Pulmonary artery endothelial cell (primary cell): ENCODE measurements at regions not wholly inside any gene's neighbourhood (a gene's known extent, or its start where the extent isn't known, plus 50 kb on each side); places are given as distances from the start of the nearest gene placed in this dataset.
"Not testable (repeated sequence)": the region's sequence is repeated elsewhere in the genome, so short reads cannot be mapped to it uniquely, and the experiment has no call there.

Experiments used
- DNase-seq: peaks from one replicate; pipeline ENCODE4 v3.0.0-alpha.2; 2011; ENCODE audit warnings: low read depth, low spot score

GRCh38 chr22:48736593-48737460 lies 1090.8 kb downstream of the BRD1 start:
- no peak for DNase-seq

GRCh38 chr22:48734961-48735360 lies 1092.7 kb downstream of the BRD1 start:
- DNase-seq: no peak

- DNase-seq: no peak
These were observed 1093.3 kb downstream of the BRD1 start for GRCh38 chr22:48734359-48734758.

GRCh38 chr22:48729499-48730171 lies 1098.0 kb downstream of the BRD1 start:
- no peak for DNase-seq

GRCh38 chr22:48727454-48728058 lies 1100.1 kb downstream of the BRD1 start:
- DNase-seq: no peak

GRCh38 chr22:48724899-48725298 lies 1102.8 kb downstream of the BRD1 start:
- no peak for DNase-seq

GRCh38 chr22:48722661-48723060 lies 1105.0 kb downstream of the BRD1 start:
- DNase-seq: no peak

- DNase-seq: no peak
These were observed 1106.3 kb downstream of the BRD1 start for GRCh38 chr22:48721395-48721669.

- DNase-seq: no peak
These were observed 1106.8 kb downstream of the BRD1 start for GRCh38 chr22:48720662-48721394.

GRCh38 chr22:48719978-48720661 lies 1107.6 kb downstream of the BRD1 start:
- DNase-seq: no peak

- DNase-seq: no peak
These were observed 1108.7 kb downstream of the BRD1 start for GRCh38 chr22:48718818-48719500.

GRCh38 chr22:48717883-48718817 lies 1109.5 kb downstream of the BRD1 start:
- no peak for DNase-seq

GRCh38 chr22:48717076-48717810 lies 1110.4 kb downstream of the BRD1 start:
- no peak for DNase-seq

- not testable (repeated sequence) for DNase-seq
These were observed 1111.5 kb downstream of the BRD1 start for GRCh38 chr22:48716154-48716553.

- DNase-seq: no peak
These were observed 1112.2 kb downstream of the BRD1 start for GRCh38 chr22:48715511-48715910.

- no peak for DNase-seq
These were observed 1113.4 kb downstream of the BRD1 start for GRCh38 chr22:48714231-48714630.

GRCh38 chr22:48713272-48714205 lies 1114.1 kb downstream of the BRD1 start:
- no peak for DNase-seq
